ENCODE measurements at regions not wholly inside any gene's neighbourhood (a gene's known extent, or its start where the extent isn't known, plus 50 kb on each side); places are given as distances from the start of the nearest gene placed in this dataset.

- TF ChIP-seq CTCF (IDR thresholded peaks at IDR 0.05; ENCODE audit: poor library complexity, severe bottlenecking): no peak
- TF ChIP-seq POLR2AphosphoS5 (IDR thresholded peaks at IDR 0.05): no peak
These were observed 139.4 kb upstream of the AGR3 start for GRCh38 chr7:17021205-17021604.

All from neural cell (in vitro differentiated cells).